Skeletal muscle tissue (tissue), 3 donors: ENCODE measurements at regions not wholly inside any gene's neighbourhood (a gene's known extent, or its start where the extent isn't known, plus 50 kb on each side); places are given as distances from the start of the nearest gene placed in this dataset.

Source experiments
- H3K27ac ChIP-seq: one replicate; pipeline ENCODE4 v1.7.0; 2013; ENCODE audit warnings: mild to moderate bottlenecking, low read depth, low read length, inconsistent platforms
- H3K27me3 ChIP-seq, 3 donors: one replicate each; pipeline ENCODE4 v1.7.0; 2013; ENCODE audit warnings: low read length in 3 of 3; ENCODE audit not compliant: control insufficient read depth in 3 of 3, insufficient read depth in 3 of 3
- H3K36me3 ChIP-seq, 3 donors: one replicate each; pipeline ENCODE4 v1.7.0; 2013; ENCODE audit warnings: low read length in 3 of 3; ENCODE audit not compliant: control insufficient read depth in 3 of 3, insufficient read depth in 3 of 3
- H3K4me1 ChIP-seq, 3 donors: one replicate each; pipeline ENCODE4 v1.7.0; 2013; ENCODE audit warnings: low read length in 3 of 3, mild to moderate bottlenecking in 3 of 3; ENCODE audit not compliant: control insufficient read depth in 3 of 3, insufficient read depth in 3 of 3
- H3K4me3 ChIP-seq, 3 donors: one replicate each; pipeline ENCODE4 v1.7.0; 2013; ENCODE audit warnings: low read length in 3 of 3
- H3K9ac ChIP-seq, 3 donors: one replicate each; pipeline ENCODE4 v1.7.0; 2013; ENCODE audit warnings: low read length in 3 of 3, mild to moderate bottlenecking in 3 of 3, moderate library complexity in 2 of 3, low read depth in 1 of 3
- H3K9me3 ChIP-seq, 3 donors: one replicate each; pipeline ENCODE4 v1.7.0; 2013; ENCODE audit warnings: low read length in 3 of 3; ENCODE audit not compliant: control insufficient read depth in 3 of 3
- donor health status: Osteomylitis.

- Histone ChIP-seq H3K27ac (no peak overlapping the region), H3K4me1 (no peaks in the 10 kb centered on the region), H3K9ac (no peak overlapping the region), H3K27me3 (no peaks in the 10 kb centered on the region), H3K9me3 (no peaks in the 10 kb centered on the region), H3K4me3 (no peak overlapping the region), H3K36me3 (no peaks in the 10 kb centered on the region)
Measured at GRCh38 chr13:67856955-67857354, 626.8 kb upstream of the PCDH9 start.

GRCh38 chr13:67855741-67856238, 625.7 kb upstream of the PCDH9 start:
- Histone ChIP-seq H3K36me3 (no peaks in the 10 kb centered on the region), H3K4me1 (no peaks in the 10 kb centered on the region), H3K9ac (no peak overlapping the region), H3K27ac (no peak overlapping the region), H3K27me3 (no peaks in the 10 kb centered on the region), H3K4me3 (no peak overlapping the region), H3K9me3 (no peaks in the 10 kb centered on the region)

- Histone ChIP-seq H3K9me3 (no peaks in the 10 kb centered on the region), H3K36me3 (no peaks in the 10 kb centered on the region), H3K4me1 (no peaks in the 10 kb centered on the region), H3K4me3 (no peak overlapping the region), H3K27ac (no peak overlapping the region), H3K9ac (no peak overlapping the region), H3K27me3 (no peaks in the 10 kb centered on the region)
Measured at GRCh38 chr13:67854990-67855389, 624.9 kb upstream of the PCDH9 start.

DNA sequence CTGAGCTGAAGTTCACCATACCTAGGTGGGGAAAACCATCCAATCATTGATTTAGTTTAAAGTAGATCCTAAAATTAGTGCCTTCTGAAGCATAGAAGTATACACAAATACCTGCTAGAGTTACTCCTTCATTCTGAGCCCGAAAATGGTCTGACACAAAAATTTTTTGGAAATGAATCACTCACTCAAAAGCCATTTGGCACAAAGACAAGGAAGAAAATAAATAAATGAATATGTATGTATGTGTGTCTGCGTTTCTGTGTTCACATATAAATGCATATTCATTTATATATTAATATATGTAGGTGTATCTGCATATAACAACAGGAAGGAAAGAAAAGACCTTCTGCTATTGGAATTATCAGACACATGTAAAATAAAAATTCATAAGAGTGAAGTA, 614.4 kb upstream of the PCDH9 start:
- H3K9me3 ChIP-seq, result peaks cover 0 to 3% (median 0%) of the 10 kb centered on the region in 3 donors
- no peaks in the 10 kb centered on the region for H3K27me3 ChIP-seq
- no peak overlapping the region for H3K4me3 ChIP-seq
- no peak overlapping the region for H3K27ac ChIP-seq
- no peaks in the 10 kb centered on the region for H3K36me3 ChIP-seq
- H3K9ac ChIP-seq, result no peak overlapping the region
- H3K4me1 ChIP-seq, result no peaks in the 10 kb centered on the region

- no peak overlapping the region for H3K4me3 ChIP-seq
- H3K27me3 ChIP-seq, result no peaks in the 10 kb centered on the region
- no peak overlapping the region for H3K9ac ChIP-seq
- no peaks in the 10 kb centered on the region for H3K4me1 ChIP-seq
- H3K9me3 ChIP-seq, result peaks cover 0 to 3% (median 0%) of the 10 kb centered on the region in 3 donors
- no peak overlapping the region for H3K27ac ChIP-seq
- H3K36me3 ChIP-seq, result no peaks in the 10 kb centered on the region
Measured at GRCh38 chr13:67841071-67841470, 610.9 kb upstream of the PCDH9 start.

DNA sequence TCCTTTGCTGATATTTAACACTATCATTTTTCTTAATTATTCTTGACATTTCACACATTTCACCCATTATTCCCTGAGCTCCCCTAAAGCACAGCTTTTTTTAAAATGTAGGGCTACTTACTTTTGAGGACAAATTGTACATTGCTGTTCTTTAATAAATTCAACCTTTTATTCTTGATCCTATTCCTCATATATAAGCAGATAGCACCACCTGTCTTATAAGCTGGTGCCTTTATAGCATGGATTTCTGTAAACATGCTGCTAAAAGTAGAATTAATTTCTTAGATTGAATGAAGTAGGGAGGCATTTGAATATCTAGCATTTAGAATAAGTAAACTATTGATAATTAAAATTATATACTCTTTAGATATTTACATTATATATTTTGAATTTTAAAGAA, 603.4 kb upstream of the PCDH9 start:
- Histone ChIP-seq H3K9me3 (no peaks in the 10 kb centered on the region), H3K4me1 (no peaks in the 10 kb centered on the region), H3K4me3 (no peak overlapping the region), H3K27me3 (no peaks in the 10 kb centered on the region), H3K9ac (no peak overlapping the region), H3K36me3 (no peaks in the 10 kb centered on the region), H3K27ac (no peak overlapping the region)

DNA sequence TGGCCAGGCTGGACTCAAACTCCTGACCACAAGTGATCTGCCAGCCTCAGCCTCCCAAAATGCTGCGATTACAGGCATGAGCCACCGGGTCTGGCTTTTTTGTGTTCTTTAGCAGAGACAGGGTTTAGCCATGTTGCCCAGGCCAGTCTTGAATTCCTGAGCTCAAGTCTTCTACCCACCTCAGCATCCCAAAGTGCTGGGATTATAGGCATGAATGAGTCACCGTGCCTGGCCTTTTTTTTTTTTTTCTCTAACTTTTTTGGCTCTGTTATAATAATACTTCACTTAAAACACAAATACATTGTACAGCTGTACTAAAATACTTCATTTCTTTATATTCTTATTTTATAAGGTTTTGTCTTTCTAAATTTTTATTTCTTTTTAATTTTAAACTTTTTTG, 599.5 kb upstream of the PCDH9 start:
- Histone ChIP-seq H3K4me3 (no peak overlapping the region), H3K36me3 (no peaks in the 10 kb centered on the region), H3K9ac (no peak overlapping the region), H3K9me3 (no peaks in the 10 kb centered on the region), H3K27me3 (no peaks in the 10 kb centered on the region), H3K4me1 (no peaks in the 10 kb centered on the region), H3K27ac (no peak overlapping the region)

GRCh38 chr13:67827992-67828391, 597.9 kb upstream of the PCDH9 start:
- no peaks in the 10 kb centered on the region for H3K4me1 ChIP-seq
- H3K4me3 ChIP-seq, result no peak overlapping the region

GRCh38 chr13:67821606-67822005, 591.5 kb upstream of the PCDH9 start:
- Histone ChIP-seq H3K4me1 (no peaks in the 10 kb centered on the region), H3K9me3 (no peaks in the 10 kb centered on the region), H3K4me3 (no peak overlapping the region), H3K9ac (no peak overlapping the region), H3K27me3 (no peaks in the 10 kb centered on the region), H3K27ac (no peak overlapping the region), H3K36me3 (no peaks in the 10 kb centered on the region)

More at GRCh38 chr13:67827992-67828391, 597.9 kb upstream of the PCDH9 start:
- no peaks in the 10 kb centered on the region for H3K27me3 ChIP-seq
- no peak overlapping the region for H3K27ac ChIP-seq
- H3K9ac ChIP-seq, result no peak overlapping the region
- no peaks in the 10 kb centered on the region for H3K36me3 ChIP-seq
- H3K9me3 ChIP-seq, result no peaks in the 10 kb centered on the region

- peaks cover 0 to 2% (median 0%) of the 10 kb centered on the region in 3 donors for H3K9me3 ChIP-seq
- H3K4me1 ChIP-seq, result no peaks in the 10 kb centered on the region
- no peaks in the 10 kb centered on the region for H3K27me3 ChIP-seq
- no peak overlapping the region for H3K4me3 ChIP-seq
- H3K36me3 ChIP-seq, result no peaks in the 10 kb centered on the region
- no peak overlapping the region for H3K9ac ChIP-seq
- no peak overlapping the region for H3K27ac ChIP-seq
Measured at GRCh38 chr13:67806796-67807195, 576.7 kb upstream of the PCDH9 start.

GRCh38 chr13:67803118-67803517, 573.0 kb upstream of the PCDH9 start:
- no peaks in the 10 kb centered on the region for H3K4me1 ChIP-seq

More at GRCh38 chr13:67803118-67803517, 573.0 kb upstream of the PCDH9 start:
- Histone ChIP-seq H3K36me3 (no peaks in the 10 kb centered on the region), H3K27me3 (no peaks in the 10 kb centered on the region), H3K9ac (no peak overlapping the region), H3K9me3 (peaks cover 0 to 2% (median 0%) of the 10 kb centered on the region in 3 donors), H3K27ac (no peak overlapping the region), H3K4me3 (no peak overlapping the region)
